HEK293T (cell line): ENCODE measurements at regions not wholly inside any gene's neighbourhood (a gene's known extent, or its start where the extent isn't known, plus 50 kb on each side); places are given as distances from the start of the nearest gene placed in this dataset.

Source experiments
- CTCF ChIA-PET: fragments of 350-600 bp; formaldehyde crosslinking; extraction: SDS; loops from one replicate; lab custom pipeline; 2021; ENCODE audit warnings: antibody characterized with exemption, inconsistent platforms; lab: Yijun Ruan, JAX
- POLR2A ChIA-PET: fragments of 350-600 bp; formaldehyde crosslinking; extraction: SDS; loops from one replicate; lab custom pipeline; 2020; ENCODE audit warnings: antibody characterized with exemption, inconsistent platforms; lab: Yijun Ruan, JAX
- DNase-seq: peaks from one replicate; pipeline ENCODE4 v3.0.0; 2012; ENCODE audit warnings: mixed read lengths; ENCODE audit errors: extremely low spot score
- ARNT ChIP-seq: fragments of 450-650 bp; IDR thresholded peaks from 2 replicates; pipeline ENCODE4 v1.6.1; 2017; ENCODE audit warnings: mild to moderate bottlenecking
- BHLHE40 ChIP-seq: fragments of 450-650 bp; IDR thresholded peaks from 2 replicates; pipeline ENCODE4 v1.6.1; 2016; ENCODE audit warnings: mild to moderate bottlenecking, moderate library complexity, borderline replicate concordance
- CTBP1 ChIP-seq: fragments of 450-650 bp; IDR thresholded peaks from 2 replicates; pipeline ENCODE4 v1.6.1; 2016; ENCODE audit warnings: borderline replicate concordance
- ELF4 ChIP-seq: fragments of 450-650 bp; IDR thresholded peaks from 2 replicates; pipeline ENCODE4 v1.6.1; 2017; ENCODE audit warnings: antibody characterized with exemption
- FOXA1 ChIP-seq: fragments of 450-650 bp; IDR thresholded peaks from 2 replicates; pipeline ENCODE4 v1.6.1; 2016; ENCODE audit warnings: mild to moderate bottlenecking
- FOXK2 ChIP-seq: fragments of 450-650 bp; IDR thresholded peaks from 2 replicates; pipeline ENCODE4 v1.6.1; 2016; ENCODE audit warnings: mild to moderate bottlenecking
- FOXM1 ChIP-seq: fragments of 450-650 bp; IDR thresholded peaks from 2 replicates; pipeline ENCODE4 v1.6.1; 2017; ENCODE audit warnings: mild to moderate bottlenecking, borderline replicate concordance
- HDGF ChIP-seq: fragments of 450-650 bp; IDR thresholded peaks from 2 replicates; pipeline ENCODE4 v1.6.1; 2017; ENCODE audit warnings: antibody characterized with exemption, borderline replicate concordance
- L3MBTL2 ChIP-seq: fragments of 450-650 bp; conservative IDR thresholded peaks from 2 replicates; pipeline ENCODE4 v1.6.1; 2016; ENCODE audit warnings: mild to moderate bottlenecking
- LEF1 ChIP-seq: fragments of 450-650 bp; IDR thresholded peaks from 2 replicates; pipeline ENCODE4 v1.6.1; 2017; ENCODE audit warnings: mild to moderate bottlenecking, borderline replicate concordance
- NFRKB ChIP-seq: fragments of 450-650 bp; IDR thresholded peaks from 2 replicates; pipeline ENCODE4 v1.6.1; 2016; ENCODE audit warnings: mild to moderate bottlenecking, moderate library complexity
- PKNOX1 ChIP-seq: fragments of 450-650 bp; IDR thresholded peaks from 2 replicates; pipeline ENCODE4 v1.6.1; 2016
- SP1 ChIP-seq: fragments of 450-650 bp; IDR thresholded peaks from 2 replicates; pipeline ENCODE4 v1.6.1; 2017
- SUZ12 ChIP-seq: fragments of 450-650 bp; IDR thresholded peaks from 2 replicates; pipeline ENCODE4 v1.6.1; 2016; ENCODE audit warnings: mild to moderate bottlenecking
- TARDBP ChIP-seq: fragments of 450-650 bp; IDR thresholded peaks from 2 replicates; pipeline ENCODE4 v1.6.1; 2016
- ZNF384 ChIP-seq: fragments of 450-650 bp; IDR thresholded peaks from 2 replicates; pipeline ENCODE4 v1.6.1; 2016

DNA sequence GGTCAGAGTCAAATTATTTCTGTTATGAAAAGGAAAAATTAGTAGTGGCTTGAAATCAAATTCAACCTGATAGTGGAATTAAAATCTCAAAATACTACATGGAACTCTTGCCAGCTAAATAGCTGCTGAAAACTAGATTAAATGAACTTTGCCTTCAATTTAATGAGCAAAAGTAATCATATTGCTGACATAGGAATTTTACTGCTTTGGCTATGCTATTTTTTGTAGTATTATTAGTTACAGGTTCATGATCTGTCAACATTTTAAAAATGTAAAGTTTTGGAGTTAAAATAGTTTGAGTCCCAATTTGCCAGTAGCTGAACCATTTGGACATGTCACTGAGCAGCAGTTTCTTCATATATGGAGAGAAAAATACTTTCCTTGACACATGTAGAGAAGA, 81.4 kb downstream of the RERGL start:
- POLR2A ChIA-PET = no interaction called here
- CTCF ChIA-PET = no interaction called here
- no peak for DNase-seq
- TF ChIP-seq PKNOX1 (no peak), FOXK2 (no peak), TARDBP (no peak), ZNF384 (no peak), SUZ12 (no peak), ELF4 (no peak), FOXA1 (no peak), FOXM1 (no peak)

DNA sequence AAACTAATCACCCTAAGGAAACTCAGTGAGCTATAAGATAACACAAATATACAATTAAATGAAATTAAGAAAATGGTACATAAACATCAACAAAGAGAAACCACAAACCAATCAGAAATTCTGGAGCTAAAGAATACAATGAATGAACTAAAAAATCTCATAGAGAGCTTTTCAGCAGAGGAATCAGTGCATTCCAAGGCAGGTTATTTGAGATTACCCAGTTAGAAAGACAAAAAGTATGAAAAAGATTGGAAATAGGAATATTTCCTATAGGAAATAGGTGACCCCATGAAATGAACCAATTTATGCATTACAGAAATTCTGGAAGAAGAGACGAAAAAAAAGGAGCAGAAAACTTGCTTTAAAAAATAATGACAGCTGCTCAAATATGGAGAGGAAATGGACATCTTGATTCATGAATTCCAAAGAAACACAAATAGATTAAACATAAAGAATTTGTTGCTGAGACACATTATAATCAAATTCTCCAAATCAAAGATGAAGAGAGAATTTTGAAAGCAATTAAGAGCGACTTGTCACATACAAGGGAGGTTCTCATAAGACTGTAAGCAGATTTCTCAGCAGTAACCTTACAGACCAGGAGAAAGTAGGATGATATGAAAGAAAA, 90.7 kb downstream of the RERGL start:
- ChIA-PET POLR2A (no interaction called here), CTCF (no interaction called here)
- TF ChIP-seq LEF1 (no peak), FOXM1 (no peak), NFRKB (no peak), PKNOX1 (no peak), ARNT (no peak)
- DNase-seq = no peak

- CTCF ChIA-PET = interaction anchor here (0.6 to 1.2 kb wide), 8 partner anchors 9 to 1232 kb away, joined by 3 to 4 read pairs (median 3); no protein-coding TSS in a partner anchor
- peak; percentile 29 for DNase-seq
- POLR2A ChIA-PET = no interaction called here
- no peak for TF ChIP-seq LEF1
- no peak for TF ChIP-seq ARNT
- no peak for TF ChIP-seq ELF4
- no peak for TF ChIP-seq HDGF
- TF ChIP-seq L3MBTL2 = no peak
- no peak for TF ChIP-seq NFRKB
- TF ChIP-seq ZNF384 = no peak
- no peak for TF ChIP-seq FOXK2
- TF ChIP-seq BHLHE40 = no peak
- TF ChIP-seq SUZ12 = no peak
- TF ChIP-seq TARDBP = no peak
- no peak for TF ChIP-seq FOXA1
- no peak for TF ChIP-seq PKNOX1
These were observed 97.9 kb downstream of the RERGL start for GRCh38 chr12:17992002-17992656.

DNA sequence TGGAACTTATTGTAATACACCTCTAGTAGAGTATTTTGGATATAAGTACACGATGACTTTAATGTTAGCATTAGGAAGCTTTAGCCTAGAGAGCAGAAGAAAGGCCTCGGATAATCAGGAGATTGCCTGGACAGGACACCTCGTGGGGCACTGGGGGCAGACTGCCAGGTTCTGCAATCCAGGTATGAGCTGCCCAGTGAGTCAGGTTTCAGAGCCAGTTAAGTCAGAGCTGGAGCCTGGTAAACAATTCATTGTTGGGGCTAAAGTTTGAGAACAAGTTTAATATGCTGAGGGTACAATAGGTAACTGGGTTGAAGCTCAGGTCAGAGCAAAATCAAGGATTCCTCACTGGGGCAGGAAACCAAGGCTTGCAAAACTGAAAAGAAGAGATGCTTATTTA, 107.4 kb downstream of the RERGL start:
- no peak for DNase-seq
- POLR2A ChIA-PET = no interaction called here
- CTCF ChIA-PET = interaction anchor here (1.2 kb wide), 1 partner anchor 10 kb away, joined by 3 read pairs; no protein-coding TSS in a partner anchor
- no peak for TF ChIP-seq HDGF
- no peak for TF ChIP-seq L3MBTL2
- no peak for TF ChIP-seq SUZ12
- no peak for TF ChIP-seq NFRKB
- TF ChIP-seq FOXM1 = no peak
- TF ChIP-seq FOXK2 = no peak
- TF ChIP-seq LEF1 = no peak
- TF ChIP-seq FOXA1 = no peak
- no peak for TF ChIP-seq SP1
- TF ChIP-seq ZNF384 = no peak
- no peak for TF ChIP-seq BHLHE40
- TF ChIP-seq ELF4 = no peak

DNA sequence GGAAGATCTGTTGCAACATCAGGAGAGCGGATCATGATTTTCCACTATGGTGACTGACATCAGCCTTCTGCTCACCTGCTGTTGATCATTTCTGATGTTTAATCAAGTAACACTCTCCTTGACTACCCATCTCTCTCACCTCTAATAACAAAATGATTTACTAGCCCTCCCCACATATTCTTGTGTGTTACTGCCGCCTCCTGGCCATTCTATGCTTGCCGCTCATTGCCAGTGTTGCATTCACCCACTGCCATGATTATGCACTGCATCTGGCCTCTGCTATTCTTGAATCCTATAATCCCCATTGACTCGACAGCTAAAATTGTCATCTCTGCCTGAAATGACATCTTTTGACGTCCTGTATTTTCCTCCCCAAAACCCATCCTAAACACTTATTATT, 113.8 kb downstream of the RERGL start:
- peak; percentile 7 for DNase-seq
- ChIA-PET CTCF (no interaction called here), POLR2A (no interaction called here)
- TF ChIP-seq SUZ12 = no peak
- TF ChIP-seq TARDBP = no peak
- no peak for TF ChIP-seq FOXM1
- no peak for TF ChIP-seq LEF1
- no peak for TF ChIP-seq SP1
- TF ChIP-seq BHLHE40 = no peak
- TF ChIP-seq PKNOX1 = no peak
- no peak for TF ChIP-seq FOXK2
- no peak for TF ChIP-seq ARNT
- TF ChIP-seq FOXA1 = no peak
- TF ChIP-seq ZNF384 = no peak
- TF ChIP-seq NFRKB = no peak
- no peak for TF ChIP-seq ELF4
- no peak for TF ChIP-seq CTBP1
- no peak for TF ChIP-seq L3MBTL2
